HEK293 (cell line): ENCODE measurements at regions not wholly inside any gene's neighbourhood (a gene's known extent, or its start where the extent isn't known, plus 50 kb on each side); places are given as distances from the start of the nearest gene placed in this dataset.

Experiments used
- CTCF ChIA-PET: fragments of 350-600 bp; formaldehyde crosslinking; extraction: SDS; loops from one replicate; lab custom pipeline; 2021; ENCODE audit warnings: antibody characterized with exemption; lab: Yijun Ruan, JAX
- POLR2A ChIA-PET: fragments of 300-600 bp; formaldehyde crosslinking; extraction: SDS; loops from one replicate; lab custom pipeline; 2020; ENCODE audit warnings: antibody characterized with exemption, inconsistent platforms; lab: Yijun Ruan, JAX
- H3K27ac ChIP-seq: fragments of 200-500 bp; sonication (Bioruptor generic); 2 replicates; pipeline ENCODE4 v1.5.1; 2014; ENCODE audit warnings: low read depth, low read length, control low read depth, inconsistent platforms; ENCODE audit errors: extremely low read depth
- H3K36me3 ChIP-seq, 2 experiments: fragments of 200-500 bp in 1 of 2; sonication (Bioruptor generic) in 1 of 2; 1 replicate in 1 of 2; 2 replicates in 1 of 2; pipeline ENCODE4 v1.5.1; 2014 to 2017; ENCODE audit warnings: inconsistent platforms in 2 of 2, low read length in 2 of 2; ENCODE audit not compliant: control insufficient read depth in 2 of 2, insufficient read depth in 1 of 2
- H3K4me1 ChIP-seq: fragments of 200-500 bp; sonication (Bioruptor generic); 2 replicates; pipeline ENCODE4 v1.5.1; 2014; ENCODE audit warnings: mild to moderate bottlenecking, low read length, inconsistent platforms; ENCODE audit not compliant: control insufficient read depth, insufficient read depth
- H3K4me3 ChIP-seq: 2 replicates; pipeline ENCODE4 v1.5.1; 2011; ENCODE audit warnings: low read depth, mild to moderate bottlenecking, control low read depth, low read length, moderate library complexity
- H3K9me3 ChIP-seq: fragments of 200-500 bp; sonication (Bioruptor generic); 2 replicates; pipeline ENCODE4 v1.5.1; 2014; ENCODE audit warnings: low read depth, low read length, inconsistent platforms; ENCODE audit not compliant: control insufficient read depth, insufficient read depth
- KLF7 ChIP-seq: fragments of 450-650 bp; formaldehyde crosslinking; IDR thresholded peaks from 2 replicates; pipeline ENCODE4 v1.5.1; 2016; ENCODE audit warnings: missing biosample characterization, missing genetic modification characterization, borderline replicate concordance
- TCF7L2 ChIP-seq: IDR thresholded peaks from 2 replicates; pipeline ENCODE4 v1.6.1; 2011; ENCODE audit warnings: low read depth, mild to moderate bottlenecking, inconsistent platforms, low read length, moderate library complexity, borderline replicate concordance
- ZBTB48 ChIP-seq: fragments of 450-650 bp; formaldehyde crosslinking; IDR thresholded peaks from 2 replicates; pipeline ENCODE4 v1.5.1; 2016; ENCODE audit warnings: missing biosample characterization, missing genetic modification characterization
- ZNF174 ChIP-seq: fragments of 450-650 bp; formaldehyde crosslinking; IDR thresholded peaks from 2 replicates; pipeline ENCODE4 v1.5.0; 2017; ENCODE audit warnings: missing biosample characterization, mild to moderate bottlenecking, missing genetic modification characterization
- ZNF19 ChIP-seq: fragments of 450-650 bp; formaldehyde crosslinking; IDR thresholded peaks from 2 replicates; pipeline ENCODE4; 2016; ENCODE audit warnings: missing biosample characterization, missing genetic modification characterization, low read depth
- ZNF202 ChIP-seq: fragments of 450-650 bp; formaldehyde crosslinking; IDR thresholded peaks from 2 replicates; pipeline ENCODE4 v1.5.1; 2016; ENCODE audit warnings: missing biosample characterization, missing genetic modification characterization, borderline replicate concordance
- ZNF394 ChIP-seq: fragments of 450-650 bp; formaldehyde crosslinking; IDR thresholded peaks from 2 replicates; pipeline ENCODE4 v1.5.1; 2016; ENCODE audit warnings: missing biosample characterization, missing genetic modification characterization, mild to moderate bottlenecking, moderate library complexity, borderline replicate concordance
- ZNF596 ChIP-seq: fragments of 450-650 bp; IDR thresholded peaks from 2 replicates; pipeline ENCODE4 v1.5.0; 2018; ENCODE audit warnings: missing biosample characterization, mild to moderate bottlenecking, missing genetic modification characterization, moderate library complexity
- ZNF670 ChIP-seq: fragments of 450-650 bp; formaldehyde crosslinking; IDR thresholded peaks from 2 replicates; pipeline ENCODE4 v1.5.1; 2016; ENCODE audit warnings: missing biosample characterization, missing genetic modification characterization, low read depth
- ZNF701 ChIP-seq: fragments of 450-650 bp; formaldehyde crosslinking; IDR thresholded peaks from 2 replicates; pipeline ENCODE4 v1.5.1; 2016; ENCODE audit warnings: missing biosample characterization, missing genetic modification characterization
- ZNF747 ChIP-seq: fragments of 450-650 bp; formaldehyde crosslinking; IDR thresholded peaks from 2 replicates; pipeline ENCODE4 v1.5.1; 2016; ENCODE audit warnings: missing biosample characterization, missing genetic modification characterization
- ZNF785 ChIP-seq: fragments of 450-650 bp; formaldehyde crosslinking; IDR thresholded peaks from 2 replicates; pipeline ENCODE4 v1.5.1; 2016; ENCODE audit warnings: missing biosample characterization, missing genetic modification characterization
- ZSCAN23 ChIP-seq: fragments of 450-650 bp; formaldehyde crosslinking; IDR thresholded peaks from 2 replicates; pipeline ENCODE4 v1.5.1; 2016; ENCODE audit warnings: missing biosample characterization, missing genetic modification characterization
- TF ChIP-seq, protein P1 (sequence below): fragments of 450-650 bp; formaldehyde crosslinking; IDR thresholded peaks from 2 replicates; pipeline ENCODE4 v1.5.1; 2017; ENCODE audit warnings: missing biosample characterization, missing genetic modification characterization
- TF ChIP-seq, protein P2 (sequence below): fragments of 450-650 bp; formaldehyde crosslinking; IDR thresholded peaks from 2 replicates; pipeline ENCODE4 v1.5.1; 2017; ENCODE audit warnings: missing biosample characterization, missing genetic modification characterization
- TF ChIP-seq, protein P3 (sequence below): fragments of 450-650 bp; formaldehyde crosslinking; IDR thresholded peaks from 2 replicates; pipeline ENCODE4 v1.5.1; 2016; ENCODE audit warnings: missing biosample characterization, missing genetic modification characterization
- TF ChIP-seq, protein P4 (sequence below): fragments of 450-650 bp; IDR thresholded peaks from 2 replicates; pipeline ENCODE4 v1.5.1; 2018; ENCODE audit warnings: missing biosample characterization, mild to moderate bottlenecking, missing genetic modification characterization
- TF ChIP-seq, protein P5 (sequence below): fragments of 450-650 bp; formaldehyde crosslinking; IDR thresholded peaks from 2 replicates; pipeline ENCODE4 v1.5.1; 2016; ENCODE audit warnings: missing biosample characterization, missing genetic modification characterization
- TF ChIP-seq, protein P6 (sequence below): fragments of 450-650 bp; formaldehyde crosslinking; conservative IDR thresholded peaks from 2 replicates; pipeline ENCODE4 v1.5.1; 2016; ENCODE audit warnings: low read depth, missing biosample characterization, missing genetic modification characterization

DNA sequence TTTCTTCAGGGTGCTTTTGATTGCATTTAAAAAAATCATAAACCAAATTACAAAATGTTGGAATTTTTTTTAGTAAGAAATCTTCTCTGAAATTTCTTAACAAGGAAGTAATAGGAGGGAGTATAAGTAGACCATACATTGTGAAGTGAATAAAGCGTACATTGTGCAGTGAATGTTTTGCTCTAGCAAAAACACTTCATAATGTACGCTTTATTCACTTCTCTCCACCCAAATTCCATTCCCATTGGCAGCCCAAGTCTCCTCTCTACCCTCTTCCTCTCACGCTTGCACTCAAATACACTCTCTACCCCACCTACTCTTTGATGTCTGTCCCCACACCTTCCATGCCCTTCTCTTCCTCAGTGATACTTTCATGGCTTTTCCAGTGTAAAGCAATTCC, 241.0 kb downstream of the PPP1R3A start:
- Histone ChIP-seq H3K9me3 (no peaks in the 10 kb centered on the region), H3K4me3 (no peak overlapping the region), H3K4me1 (no peaks in the 10 kb centered on the region), H3K36me3 (no peaks in the 10 kb centered on the region), H3K27ac (no peak overlapping the region)
- ChIA-PET POLR2A (no interaction called here), CTCF (no interaction called here)
- TF ChIP-seq ZNF19 (tag by site-specific recombination) (no peak), ZNF747 (tag by site-specific recombination) (no peak), ZNF202 (no peak), ZNF701 (tag by site-specific recombination) (no peak), TCF7L2 (no peak), ZNF596 (tag by site-specific recombination) (no peak), ZNF785 (no peak), ZSCAN23 (no peak), ZNF174 (tag by site-specific recombination) (no peak), ZBTB48 (no peak), ZNF670 (tag by site-specific recombination) (no peak), KLF7 (no peak), ZNF394 (tag by site-specific recombination) (no peak)
- TF ChIP-seq, protein P1, sequence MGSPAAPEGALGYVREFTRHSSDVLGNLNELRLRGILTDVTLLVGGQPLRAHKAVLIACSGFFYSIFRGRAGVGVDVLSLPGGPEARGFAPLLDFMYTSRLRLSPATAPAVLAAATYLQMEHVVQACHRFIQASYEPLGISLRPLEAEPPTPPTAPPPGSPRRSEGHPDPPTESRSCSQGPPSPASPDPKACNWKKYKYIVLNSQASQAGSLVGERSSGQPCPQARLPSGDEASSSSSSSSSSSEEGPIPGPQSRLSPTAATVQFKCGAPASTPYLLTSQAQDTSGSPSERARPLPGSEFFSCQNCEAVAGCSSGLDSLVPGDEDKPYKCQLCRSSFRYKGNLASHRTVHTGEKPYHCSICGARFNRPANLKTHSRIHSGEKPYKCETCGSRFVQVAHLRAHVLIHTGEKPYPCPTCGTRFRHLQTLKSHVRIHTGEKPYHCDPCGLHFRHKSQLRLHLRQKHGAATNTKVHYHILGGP (tag by site-specific recombination) = no peak
- TF ChIP-seq, protein P2, sequence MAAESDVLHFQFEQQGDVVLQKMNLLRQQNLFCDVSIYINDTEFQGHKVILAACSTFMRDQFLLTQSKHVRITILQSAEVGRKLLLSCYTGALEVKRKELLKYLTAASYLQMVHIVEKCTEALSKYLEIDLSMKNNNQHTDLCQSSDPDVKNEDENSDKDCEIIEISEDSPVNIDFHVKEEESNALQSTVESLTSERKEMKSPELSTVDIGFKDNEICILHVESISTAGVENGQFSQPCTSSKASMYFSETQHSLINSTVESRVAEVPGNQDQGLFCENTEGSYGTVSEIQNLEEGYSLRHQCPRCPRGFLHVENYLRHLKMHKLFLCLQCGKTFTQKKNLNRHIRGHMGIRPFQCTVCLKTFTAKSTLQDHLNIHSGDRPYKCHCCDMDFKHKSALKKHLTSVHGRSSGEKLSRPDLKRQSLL (tag by site-specific recombination) = no peak
- TF ChIP-seq, protein P3, sequence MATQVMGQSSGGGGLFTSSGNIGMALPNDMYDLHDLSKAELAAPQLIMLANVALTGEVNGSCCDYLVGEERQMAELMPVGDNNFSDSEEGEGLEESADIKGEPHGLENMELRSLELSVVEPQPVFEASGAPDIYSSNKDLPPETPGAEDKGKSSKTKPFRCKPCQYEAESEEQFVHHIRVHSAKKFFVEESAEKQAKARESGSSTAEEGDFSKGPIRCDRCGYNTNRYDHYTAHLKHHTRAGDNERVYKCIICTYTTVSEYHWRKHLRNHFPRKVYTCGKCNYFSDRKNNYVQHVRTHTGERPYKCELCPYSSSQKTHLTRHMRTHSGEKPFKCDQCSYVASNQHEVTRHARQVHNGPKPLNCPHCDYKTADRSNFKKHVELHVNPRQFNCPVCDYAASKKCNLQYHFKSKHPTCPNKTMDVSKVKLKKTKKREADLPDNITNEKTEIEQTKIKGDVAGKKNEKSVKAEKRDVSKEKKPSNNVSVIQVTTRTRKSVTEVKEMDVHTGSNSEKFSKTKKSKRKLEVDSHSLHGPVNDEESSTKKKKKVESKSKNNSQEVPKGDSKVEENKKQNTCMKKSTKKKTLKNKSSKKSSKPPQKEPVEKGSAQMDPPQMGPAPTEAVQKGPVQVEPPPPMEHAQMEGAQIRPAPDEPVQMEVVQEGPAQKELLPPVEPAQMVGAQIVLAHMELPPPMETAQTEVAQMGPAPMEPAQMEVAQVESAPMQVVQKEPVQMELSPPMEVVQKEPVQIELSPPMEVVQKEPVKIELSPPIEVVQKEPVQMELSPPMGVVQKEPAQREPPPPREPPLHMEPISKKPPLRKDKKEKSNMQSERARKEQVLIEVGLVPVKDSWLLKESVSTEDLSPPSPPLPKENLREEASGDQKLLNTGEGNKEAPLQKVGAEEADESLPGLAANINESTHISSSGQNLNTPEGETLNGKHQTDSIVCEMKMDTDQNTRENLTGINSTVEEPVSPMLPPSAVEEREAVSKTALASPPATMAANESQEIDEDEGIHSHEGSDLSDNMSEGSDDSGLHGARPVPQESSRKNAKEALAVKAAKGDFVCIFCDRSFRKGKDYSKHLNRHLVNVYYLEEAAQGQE (tag by site-specific recombination) = no peak
- TF ChIP-seq, protein P4, sequence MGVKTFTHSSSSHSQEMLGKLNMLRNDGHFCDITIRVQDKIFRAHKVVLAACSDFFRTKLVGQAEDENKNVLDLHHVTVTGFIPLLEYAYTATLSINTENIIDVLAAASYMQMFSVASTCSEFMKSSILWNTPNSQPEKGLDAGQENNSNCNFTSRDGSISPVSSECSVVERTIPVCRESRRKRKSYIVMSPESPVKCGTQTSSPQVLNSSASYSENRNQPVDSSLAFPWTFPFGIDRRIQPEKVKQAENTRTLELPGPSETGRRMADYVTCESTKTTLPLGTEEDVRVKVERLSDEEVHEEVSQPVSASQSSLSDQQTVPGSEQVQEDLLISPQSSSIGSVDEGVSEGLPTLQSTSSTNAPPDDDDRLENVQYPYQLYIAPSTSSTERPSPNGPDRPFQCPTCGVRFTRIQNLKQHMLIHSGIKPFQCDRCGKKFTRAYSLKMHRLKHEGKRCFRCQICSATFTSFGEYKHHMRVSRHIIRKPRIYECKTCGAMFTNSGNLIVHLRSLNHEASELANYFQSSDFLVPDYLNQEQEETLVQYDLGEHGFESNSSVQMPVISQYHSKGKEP = no peak
- TF ChIP-seq, protein P5, sequence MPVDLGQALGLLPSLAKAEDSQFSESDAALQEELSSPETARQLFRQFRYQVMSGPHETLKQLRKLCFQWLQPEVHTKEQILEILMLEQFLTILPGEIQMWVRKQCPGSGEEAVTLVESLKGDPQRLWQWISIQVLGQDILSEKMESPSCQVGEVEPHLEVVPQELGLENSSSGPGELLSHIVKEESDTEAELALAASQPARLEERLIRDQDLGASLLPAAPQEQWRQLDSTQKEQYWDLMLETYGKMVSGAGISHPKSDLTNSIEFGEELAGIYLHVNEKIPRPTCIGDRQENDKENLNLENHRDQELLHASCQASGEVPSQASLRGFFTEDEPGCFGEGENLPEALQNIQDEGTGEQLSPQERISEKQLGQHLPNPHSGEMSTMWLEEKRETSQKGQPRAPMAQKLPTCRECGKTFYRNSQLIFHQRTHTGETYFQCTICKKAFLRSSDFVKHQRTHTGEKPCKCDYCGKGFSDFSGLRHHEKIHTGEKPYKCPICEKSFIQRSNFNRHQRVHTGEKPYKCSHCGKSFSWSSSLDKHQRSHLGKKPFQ (tag by site-specific recombination) = no peak
- TF ChIP-seq, protein P6, sequence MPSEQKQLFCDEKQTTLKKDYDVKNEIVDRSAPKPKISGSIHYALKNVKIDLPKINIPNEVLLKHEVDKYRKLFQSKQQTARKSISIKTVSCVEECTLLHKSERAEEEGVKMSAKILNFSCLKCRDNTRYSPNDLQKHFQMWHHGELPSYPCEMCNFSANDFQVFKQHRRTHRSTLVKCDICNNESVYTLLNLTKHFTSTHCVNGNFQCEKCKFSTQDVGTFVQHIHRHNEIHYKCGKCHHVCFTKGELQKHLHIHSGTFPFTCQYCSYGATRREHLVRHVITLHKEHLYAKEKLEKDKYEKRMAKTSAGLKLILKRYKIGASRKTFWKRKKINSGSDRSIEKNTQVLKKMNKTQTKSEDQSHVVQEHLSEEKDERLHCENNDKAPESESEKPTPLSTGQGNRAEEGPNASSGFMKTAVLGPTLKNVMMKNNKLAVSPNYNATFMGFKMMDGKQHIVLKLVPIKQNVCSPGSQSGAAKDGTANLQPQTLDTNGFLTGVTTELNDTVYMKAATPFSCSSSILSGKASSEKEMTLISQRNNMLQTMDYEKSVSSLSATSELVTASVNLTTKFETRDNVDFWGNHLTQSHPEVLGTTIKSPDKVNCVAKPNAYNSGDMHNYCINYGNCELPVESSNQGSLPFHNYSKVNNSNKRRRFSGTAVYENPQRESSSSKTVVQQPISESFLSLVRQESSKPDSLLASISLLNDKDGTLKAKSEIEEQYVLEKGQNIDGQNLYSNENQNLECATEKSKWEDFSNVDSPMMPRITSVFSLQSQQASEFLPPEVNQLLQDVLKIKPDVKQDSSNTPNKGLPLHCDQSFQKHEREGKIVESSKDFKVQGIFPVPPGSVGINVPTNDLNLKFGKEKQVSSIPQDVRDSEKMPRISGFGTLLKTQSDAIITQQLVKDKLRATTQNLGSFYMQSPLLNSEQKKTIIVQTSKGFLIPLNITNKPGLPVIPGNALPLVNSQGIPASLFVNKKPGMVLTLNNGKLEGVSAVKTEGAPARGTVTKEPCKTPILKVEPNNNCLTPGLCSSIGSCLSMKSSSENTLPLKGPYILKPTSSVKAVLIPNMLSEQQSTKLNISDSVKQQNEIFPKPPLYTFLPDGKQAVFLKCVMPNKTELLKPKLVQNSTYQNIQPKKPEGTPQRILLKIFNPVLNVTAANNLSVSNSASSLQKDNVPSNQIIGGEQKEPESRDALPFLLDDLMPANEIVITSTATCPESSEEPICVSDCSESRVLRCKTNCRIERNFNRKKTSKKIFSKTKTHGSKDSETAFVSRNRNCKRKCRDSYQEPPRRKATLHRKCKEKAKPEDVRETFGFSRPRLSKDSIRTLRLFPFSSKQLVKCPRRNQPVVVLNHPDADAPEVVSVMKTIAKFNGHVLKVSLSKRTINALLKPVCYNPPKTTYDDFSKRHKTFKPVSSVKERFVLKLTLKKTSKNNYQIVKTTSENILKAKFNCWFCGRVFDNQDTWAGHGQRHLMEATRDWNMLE (tag by site-specific recombination) = no peak
